Activated T-helper 17 cell treated with anti-CD3 and anti-CD28 coated beads, Interleukin-2, amount 50 U/mL, for 72 hours (primary cell): ENCODE measurements at regions not wholly inside any gene's neighbourhood (a gene's known extent, or its start where the extent isn't known, plus 50 kb on each side); places are given as distances from the start of the nearest gene placed in this dataset.

Source experiments
- ATAC-seq: fragments of 150-1000 bp; cut with Tn5 transposase; replicated peaks from 2 replicates; pipeline ENCODE4 v1.10.0; 2021; ENCODE audit warnings: mild to moderate bottlenecking, moderate library complexity
- H3K27ac Mint-ChIP-seq: one replicate; pipeline ENCODE4 v1.8.0; 2022; ENCODE audit warnings: mixed read lengths
- H3K27me3 Mint-ChIP-seq: one replicate; pipeline ENCODE4 v1.8.0; 2022; ENCODE audit warnings: mixed read lengths
- H3K36me3 Mint-ChIP-seq: one replicate; pipeline ENCODE4 v1.8.0; 2022; ENCODE audit warnings: low read depth, mild to moderate bottlenecking, mixed read lengths
- H3K4me1 Mint-ChIP-seq: one replicate; pipeline ENCODE4 v1.8.0; 2022; ENCODE audit warnings: mixed read lengths
- H3K4me3 Mint-ChIP-seq: one replicate; pipeline ENCODE4 v1.8.0; 2022; ENCODE audit warnings: mild to moderate bottlenecking, mixed read lengths
- H3K9me3 Mint-ChIP-seq: one replicate; pipeline ENCODE4 v1.8.0; 2022; ENCODE audit warnings: mixed read lengths

DNA sequence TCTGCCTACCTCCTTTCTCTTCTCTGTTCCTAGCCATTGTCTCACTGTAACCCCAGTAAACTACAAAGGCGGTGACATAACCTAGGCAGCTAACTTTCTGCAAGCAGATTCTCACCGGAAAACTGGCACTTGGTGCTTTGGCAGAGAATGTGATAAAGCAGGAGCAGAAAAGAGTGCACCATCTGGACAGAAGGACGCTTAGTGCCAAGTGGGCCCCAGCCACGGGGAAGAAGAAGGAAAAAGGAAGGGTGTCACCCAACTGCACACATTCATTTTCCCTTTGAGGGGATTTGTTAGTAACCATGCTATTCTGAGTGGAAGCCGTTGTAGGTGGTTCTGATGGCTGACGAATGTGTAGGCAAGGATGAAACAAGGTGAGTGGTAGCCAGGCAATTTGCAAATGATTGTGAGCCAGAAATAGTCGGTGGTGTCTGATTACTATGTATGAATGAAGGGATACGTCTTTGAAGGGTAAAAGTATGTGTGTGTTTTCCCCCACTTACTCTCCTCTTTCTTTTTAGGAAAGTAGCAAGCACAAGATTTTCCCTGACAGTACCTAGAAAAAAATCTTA, 148.3 kb upstream of the STXBP5 start:
- H3K36me3 Mint-ChIP-seq, result no peaks in the 10 kb centered on the region
- no peaks in the 10 kb centered on the region for H3K27me3 Mint-ChIP-seq
- no peak for ATAC-seq
- no peaks in the 10 kb centered on the region for H3K4me1 Mint-ChIP-seq
- no peaks in the 10 kb centered on the region for H3K9me3 Mint-ChIP-seq
- H3K27ac Mint-ChIP-seq, result no peak overlapping the region
- H3K4me3 Mint-ChIP-seq, result no peak overlapping the region

DNA sequence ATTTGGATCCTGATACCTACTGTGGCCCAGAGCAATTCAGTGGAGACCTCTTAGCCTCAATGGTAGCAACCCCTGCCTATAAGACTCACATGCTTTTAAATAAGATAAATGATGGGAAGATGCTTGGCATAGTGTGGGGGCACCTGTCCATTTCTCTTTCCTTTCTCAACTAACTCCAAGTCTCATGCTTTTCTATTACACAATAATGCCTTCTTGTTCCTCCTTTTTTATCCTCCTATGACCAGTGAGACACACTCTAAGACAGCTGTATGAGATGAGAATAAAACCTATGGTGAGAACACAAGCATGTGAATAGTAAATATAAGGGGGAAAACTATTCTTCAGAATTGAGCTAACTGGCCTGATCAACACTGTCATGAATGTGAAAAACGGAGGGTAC, 147.0 kb upstream of the STXBP5 start:
- Mint-ChIP-seq H3K9me3 (no peaks in the 10 kb centered on the region), H3K4me3 (no peak overlapping the region), H3K27ac (no peak overlapping the region), H3K27me3 (no peaks in the 10 kb centered on the region), H3K36me3 (no peaks in the 10 kb centered on the region), H3K4me1 (no peaks in the 10 kb centered on the region)
- ATAC-seq, result no peak

DNA sequence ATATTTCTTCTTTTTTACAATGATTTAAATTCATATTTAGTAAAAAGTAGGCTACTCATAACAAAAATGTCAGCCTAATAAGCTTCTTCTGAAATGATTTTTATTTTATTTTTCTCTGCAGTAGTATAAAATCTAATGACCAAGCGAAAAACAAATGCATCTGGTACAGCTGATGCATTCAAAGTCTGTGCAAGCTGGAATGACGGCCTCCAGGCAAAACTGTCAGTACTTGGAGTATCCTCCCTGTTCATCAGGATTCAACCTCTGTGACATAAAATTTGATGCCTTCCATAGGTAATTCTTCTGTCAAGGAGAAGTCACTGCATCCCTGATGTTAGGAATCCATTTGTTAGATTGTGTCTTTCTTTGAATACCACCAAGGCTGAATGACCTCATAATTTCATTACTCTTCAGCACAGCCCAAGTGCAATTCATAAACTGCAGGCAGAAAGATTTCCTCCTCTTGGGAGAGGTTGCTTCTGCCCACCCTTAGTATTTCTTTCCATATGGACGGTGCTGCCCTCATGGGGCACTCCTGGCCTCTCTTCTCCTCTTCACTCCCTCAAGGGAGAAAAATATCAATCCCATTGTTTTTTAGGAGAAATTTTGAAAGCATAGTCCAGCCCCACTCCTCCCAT, 146.4 kb upstream of the STXBP5 start:
- ATAC-seq, result no peak
- Mint-ChIP-seq H3K4me3 (no peak overlapping the region), H3K27me3 (no peaks in the 10 kb centered on the region), H3K36me3 (no peaks in the 10 kb centered on the region), H3K4me1 (no peaks in the 10 kb centered on the region), H3K9me3 (no peaks in the 10 kb centered on the region), H3K27ac (no peak overlapping the region)

DNA sequence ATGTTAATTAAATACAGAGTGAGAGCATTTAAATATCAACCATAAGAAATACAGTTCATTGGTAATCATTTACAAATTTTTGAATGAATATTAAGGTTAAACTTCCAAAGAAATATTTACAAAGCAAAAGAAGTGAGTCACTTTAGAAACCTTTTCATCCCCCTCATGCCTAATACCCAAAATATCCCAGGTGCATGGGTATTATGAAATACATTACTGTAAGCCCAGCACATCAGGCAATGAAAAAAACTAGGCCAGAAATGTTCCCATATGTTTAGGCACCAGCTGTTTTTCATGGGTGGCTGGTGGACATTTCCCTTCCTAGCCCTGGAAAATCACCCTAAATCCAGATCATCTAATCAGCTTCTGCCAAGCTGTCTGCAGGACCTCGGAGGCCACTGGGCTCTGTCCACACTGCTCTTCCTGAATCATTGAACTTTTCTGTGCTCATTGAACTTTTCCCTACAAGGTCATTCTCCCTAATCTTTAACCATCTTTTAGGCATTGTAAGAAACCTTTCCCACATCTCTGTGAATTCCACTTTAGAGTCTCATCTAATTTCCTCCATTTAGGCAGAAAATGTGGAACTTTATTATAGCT, 145.3 kb upstream of the STXBP5 start:
- Mint-ChIP-seq H3K27me3 (no peaks in the 10 kb centered on the region), H3K9me3 (no peaks in the 10 kb centered on the region), H3K4me1 (no peaks in the 10 kb centered on the region), H3K4me3 (no peak overlapping the region), H3K27ac (no peak overlapping the region), H3K36me3 (no peaks in the 10 kb centered on the region)
- no peak for ATAC-seq

DNA sequence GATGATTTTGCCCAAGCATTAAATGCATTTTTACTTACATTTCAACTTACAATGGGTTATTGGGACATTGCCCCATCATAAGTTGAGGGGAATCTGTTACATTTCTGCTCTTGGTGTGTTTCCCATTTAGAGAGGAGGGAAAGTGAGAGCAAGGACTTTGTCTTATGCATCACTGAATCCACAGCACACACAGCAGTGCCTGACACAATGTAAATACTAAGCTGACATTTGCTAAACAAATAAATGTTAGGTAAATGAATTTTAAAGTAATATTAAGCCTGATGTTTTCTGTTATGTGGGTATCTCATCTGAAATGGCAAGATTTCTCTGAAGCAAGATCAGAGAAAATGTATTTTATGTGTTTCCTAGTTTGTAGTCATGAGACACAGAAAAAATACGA, 143.6 kb upstream of the STXBP5 start:
- peaks cover 7% of the 10 kb centered on the region for H3K4me1 Mint-ChIP-seq
- H3K9me3 Mint-ChIP-seq, result no peaks in the 10 kb centered on the region
- no peaks in the 10 kb centered on the region for H3K27me3 Mint-ChIP-seq
- no peak overlapping the region for H3K4me3 Mint-ChIP-seq
- H3K27ac Mint-ChIP-seq, result no peak overlapping the region
- no peaks in the 10 kb centered on the region for H3K36me3 Mint-ChIP-seq
- ATAC-seq, result no peak

DNA sequence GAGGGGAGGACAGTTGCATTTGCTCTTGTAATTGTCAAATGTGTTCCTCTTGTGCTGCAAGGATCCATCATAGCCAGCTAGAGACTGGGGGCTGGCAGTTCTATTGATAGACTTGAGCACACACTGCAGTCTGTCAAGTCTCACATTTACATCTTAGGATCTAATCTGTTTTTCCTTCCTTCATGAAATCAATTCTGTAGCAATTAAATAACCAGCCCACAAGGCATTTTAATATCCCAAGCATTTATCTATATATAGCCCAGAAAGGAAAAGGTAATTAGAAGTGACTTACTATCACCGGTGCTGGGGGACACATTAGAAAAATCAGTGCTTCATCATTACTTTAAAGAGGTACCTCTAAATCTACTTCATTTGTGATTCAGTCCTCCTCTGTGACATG, 143.0 kb upstream of the STXBP5 start:
- Mint-ChIP-seq H3K27me3 (no peaks in the 10 kb centered on the region), H3K27ac (no peak overlapping the region), H3K36me3 (no peaks in the 10 kb centered on the region), H3K4me3 (no peak overlapping the region), H3K9me3 (no peaks in the 10 kb centered on the region), H3K4me1 (peaks cover 7% of the 10 kb centered on the region)
- ATAC-seq, result no peak

DNA sequence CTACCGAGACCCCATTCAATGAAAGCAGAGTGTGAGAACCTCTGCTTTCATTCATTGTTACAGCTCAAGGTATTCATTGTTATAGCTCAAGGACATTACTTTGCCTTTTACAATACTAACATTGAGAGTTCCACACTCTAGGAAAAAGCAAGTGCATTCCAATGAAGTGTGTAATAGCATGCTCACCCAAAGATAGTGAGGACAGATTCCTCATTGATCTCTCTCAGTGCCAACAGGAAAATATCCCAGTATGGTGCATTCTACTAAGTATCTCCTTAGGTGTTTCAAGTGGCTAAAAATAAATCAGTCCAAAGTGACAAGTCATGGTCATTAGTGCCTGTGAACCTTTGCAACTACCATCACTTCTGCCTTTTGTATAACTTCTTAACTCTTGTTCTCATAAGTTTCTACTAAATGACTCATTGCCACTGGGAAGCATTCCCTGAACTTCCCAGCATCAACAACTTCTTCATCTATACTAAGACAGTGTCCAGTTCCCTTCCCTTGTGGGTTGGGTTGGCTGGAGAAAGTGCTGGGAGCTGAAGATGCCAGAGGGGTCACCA, 140.7 kb upstream of the STXBP5 start:
- Mint-ChIP-seq H3K9me3 (no peaks in the 10 kb centered on the region), H3K27me3 (no peaks in the 10 kb centered on the region), H3K36me3 (no peaks in the 10 kb centered on the region), H3K27ac (no peak overlapping the region), H3K4me1 (peaks cover 7% of the 10 kb centered on the region), H3K4me3 (no peak overlapping the region)
- no peak for ATAC-seq

DNA sequence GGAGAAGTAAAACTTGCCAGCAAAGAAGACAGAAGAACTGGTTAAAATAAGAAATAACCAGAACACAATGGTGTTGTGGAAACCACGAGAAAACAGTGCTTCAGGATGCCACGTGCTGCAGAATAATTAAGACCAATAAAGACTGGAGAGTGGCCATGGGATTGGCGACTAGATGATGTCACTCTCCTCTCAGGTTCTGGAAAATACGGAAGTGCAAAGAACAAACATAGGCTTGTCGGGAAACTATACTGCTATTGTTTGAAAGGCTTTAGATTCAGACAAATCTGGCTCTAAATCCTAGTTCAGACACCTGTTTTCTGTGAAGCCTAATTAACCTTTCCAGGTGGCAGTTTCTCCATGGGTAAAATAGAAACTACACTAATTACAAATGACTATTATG, 138.4 kb upstream of the STXBP5 start:
- Mint-ChIP-seq H3K27ac (no peak overlapping the region), H3K27me3 (no peaks in the 10 kb centered on the region), H3K36me3 (no peaks in the 10 kb centered on the region), H3K4me1 (peaks cover 7% of the 10 kb centered on the region), H3K4me3 (no peak overlapping the region), H3K9me3 (no peaks in the 10 kb centered on the region)
- ATAC-seq, result no peak

DNA sequence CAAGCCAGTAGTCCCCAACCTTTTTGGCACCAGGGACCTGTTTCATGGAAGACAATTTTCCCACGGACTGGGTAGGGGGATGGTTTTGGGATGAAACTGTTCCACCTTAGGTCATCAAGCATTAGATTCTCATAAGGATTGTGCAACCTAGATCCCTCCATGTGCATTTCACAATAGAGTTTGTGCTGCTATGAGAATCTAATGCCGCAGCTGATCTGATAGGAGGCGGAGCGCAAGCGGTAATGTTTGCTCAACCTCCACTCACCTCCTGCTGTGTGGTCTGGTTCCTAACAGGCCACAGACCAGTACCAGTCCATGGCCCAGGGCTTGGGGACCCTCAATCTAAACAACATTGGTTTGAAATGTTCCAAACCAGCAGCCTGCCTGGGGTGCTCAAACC, 137.0 kb upstream of the STXBP5 start:
- H3K27ac Mint-ChIP-seq, result no peak overlapping the region
- H3K4me1 Mint-ChIP-seq, result peaks cover 7% of the 10 kb centered on the region
- H3K36me3 Mint-ChIP-seq, result no peaks in the 10 kb centered on the region
- H3K9me3 Mint-ChIP-seq, result no peaks in the 10 kb centered on the region
- H3K27me3 Mint-ChIP-seq, result no peaks in the 10 kb centered on the region
- no peak overlapping the region for H3K4me3 Mint-ChIP-seq
- ATAC-seq, result no peak

DNA sequence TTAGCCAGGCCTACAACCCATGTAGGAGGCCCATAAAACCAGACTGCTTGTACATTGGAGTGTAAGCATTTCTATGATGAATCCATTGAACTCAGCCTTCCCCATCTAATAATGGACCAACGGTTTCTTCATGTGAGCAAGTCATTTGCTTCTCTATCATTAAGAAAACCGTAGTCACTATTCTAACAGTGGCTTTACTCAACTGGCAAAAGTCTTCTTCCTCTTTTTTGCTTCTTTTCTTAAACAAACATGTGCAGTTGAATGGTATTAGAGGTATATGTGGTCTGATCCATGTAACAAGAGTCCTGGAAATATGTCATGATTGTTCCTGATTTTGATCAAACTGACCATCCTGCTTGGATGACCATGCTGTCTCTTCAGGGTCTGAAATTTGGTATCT, 132.4 kb upstream of the STXBP5 start:
- Mint-ChIP-seq H3K4me1 (no peaks in the 10 kb centered on the region), H3K4me3 (no peak overlapping the region), H3K27ac (no peak overlapping the region), H3K9me3 (no peaks in the 10 kb centered on the region), H3K27me3 (no peaks in the 10 kb centered on the region), H3K36me3 (no peaks in the 10 kb centered on the region)
- ATAC-seq, result no peak

DNA sequence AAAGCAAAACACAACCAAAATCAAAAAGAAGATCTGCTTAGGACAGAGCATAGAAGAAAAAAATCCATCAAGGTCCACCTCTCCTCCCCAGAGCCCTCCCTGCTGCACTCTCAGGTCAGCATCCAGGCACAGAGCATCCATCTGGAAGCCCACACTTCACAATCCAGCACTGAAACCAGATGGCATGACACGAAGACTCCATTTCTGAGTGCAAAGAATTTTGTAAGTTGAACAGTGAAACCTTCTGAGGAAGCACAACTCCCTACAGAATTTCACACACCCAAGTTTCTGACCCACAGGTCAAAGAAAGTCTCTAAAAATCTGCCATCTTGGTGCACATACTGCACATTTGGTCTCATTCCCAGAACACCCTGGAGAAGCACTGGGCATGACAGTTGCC, 128.8 kb upstream of the STXBP5 start:
- Mint-ChIP-seq H3K9me3 (no peaks in the 10 kb centered on the region), H3K27me3 (no peaks in the 10 kb centered on the region), H3K27ac (no peak overlapping the region), H3K4me3 (no peak overlapping the region), H3K36me3 (no peaks in the 10 kb centered on the region), H3K4me1 (no peaks in the 10 kb centered on the region)
- ATAC-seq, result no peak

DNA sequence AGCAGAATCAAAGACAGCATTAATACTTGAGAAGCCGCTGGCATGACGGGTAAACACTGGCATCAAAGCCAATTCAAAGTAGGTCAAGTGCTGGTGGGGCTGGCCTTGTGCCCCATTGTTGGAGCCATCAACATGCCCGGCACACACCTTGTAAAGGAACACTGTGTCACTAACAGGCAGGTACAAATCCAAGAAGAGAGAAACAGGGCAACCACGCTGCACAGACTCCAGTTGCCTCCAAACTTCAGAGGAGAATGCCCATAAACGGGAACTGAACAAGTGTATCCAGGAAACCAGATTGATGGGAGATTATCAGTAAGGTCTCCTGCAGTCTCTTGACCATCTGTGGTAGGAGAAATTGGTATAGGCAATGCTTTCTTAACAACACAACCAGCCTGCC, 127.0 kb upstream of the STXBP5 start:
- no peak for ATAC-seq
- Mint-ChIP-seq H3K9me3 (no peaks in the 10 kb centered on the region), H3K27me3 (peaks cover 3% of the 10 kb centered on the region), H3K27ac (no peak overlapping the region), H3K36me3 (no peaks in the 10 kb centered on the region), H3K4me1 (no peaks in the 10 kb centered on the region), H3K4me3 (no peak overlapping the region)

DNA sequence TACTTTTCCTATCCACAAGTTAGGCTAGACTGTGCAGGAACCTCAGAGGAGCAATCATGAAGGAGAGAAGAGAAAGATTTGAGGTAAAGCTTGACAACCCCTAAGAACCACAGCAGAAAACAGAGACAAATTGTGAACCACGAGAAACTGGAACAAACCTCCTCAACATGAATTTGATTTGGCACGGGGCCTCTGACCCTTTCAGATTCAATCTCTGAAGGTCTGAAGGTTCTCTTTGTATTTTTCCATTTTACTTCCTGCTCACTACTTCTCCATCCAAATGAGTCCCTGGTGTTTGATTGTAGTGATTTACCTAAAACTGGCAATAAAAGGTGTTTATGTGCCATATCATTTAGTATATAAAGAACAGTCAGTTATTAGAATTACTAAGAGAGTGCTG, 126.1 kb upstream of the STXBP5 start:
- no peaks in the 10 kb centered on the region for H3K4me1 Mint-ChIP-seq
- H3K9me3 Mint-ChIP-seq, result no peaks in the 10 kb centered on the region
- H3K27me3 Mint-ChIP-seq, result peaks cover 3% of the 10 kb centered on the region
- no peak for ATAC-seq
- H3K4me3 Mint-ChIP-seq, result no peak overlapping the region
- H3K36me3 Mint-ChIP-seq, result no peaks in the 10 kb centered on the region
- H3K27ac Mint-ChIP-seq, result no peak overlapping the region

DNA sequence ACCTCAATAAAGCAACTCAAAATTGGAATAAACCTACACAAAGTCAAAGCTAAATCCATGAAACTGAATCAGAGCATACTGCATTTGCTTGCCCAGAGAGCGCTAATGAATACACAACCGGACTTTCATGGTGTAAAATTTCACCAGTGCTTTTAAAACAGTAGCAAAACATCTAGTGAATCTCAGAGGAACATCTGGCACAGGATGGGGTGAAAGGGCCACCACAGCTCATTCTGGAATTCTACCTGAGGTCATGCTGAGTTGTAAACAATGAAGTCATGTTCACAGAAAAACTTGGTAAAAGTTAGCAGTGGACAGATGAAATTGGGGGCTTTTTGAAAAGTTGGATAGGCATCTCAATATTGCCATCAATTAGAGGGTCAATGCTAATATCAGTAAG, 125.6 kb upstream of the STXBP5 start:
- Mint-ChIP-seq H3K4me3 (no peak overlapping the region), H3K36me3 (no peaks in the 10 kb centered on the region), H3K9me3 (no peaks in the 10 kb centered on the region), H3K27me3 (peaks cover 3% of the 10 kb centered on the region), H3K27ac (no peak overlapping the region), H3K4me1 (no peaks in the 10 kb centered on the region)
- ATAC-seq, result no peak

DNA sequence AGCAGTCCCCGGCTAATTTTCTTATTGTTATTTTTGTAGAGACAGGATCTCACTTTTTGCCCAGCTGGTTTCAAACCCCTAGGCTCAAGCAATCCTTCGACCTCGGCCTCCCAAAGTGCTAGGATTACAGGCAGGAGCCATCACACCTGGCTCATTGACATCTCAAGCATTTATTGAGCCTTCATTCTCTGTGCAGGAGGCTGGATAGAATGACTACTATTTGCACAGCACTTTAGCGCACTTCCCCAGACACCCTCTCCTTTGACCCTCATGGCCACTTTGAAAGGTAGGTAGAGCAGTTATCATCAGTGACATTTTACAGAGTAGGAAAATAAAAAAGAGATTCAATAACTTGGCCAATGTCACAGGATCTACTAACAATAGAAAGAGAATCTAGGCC, 124.0 kb upstream of the STXBP5 start:
- H3K27ac Mint-ChIP-seq, result no peak overlapping the region
- no peaks in the 10 kb centered on the region for H3K36me3 Mint-ChIP-seq
- H3K27me3 Mint-ChIP-seq, result peaks cover 3% of the 10 kb centered on the region
- no peaks in the 10 kb centered on the region for H3K4me1 Mint-ChIP-seq
- H3K4me3 Mint-ChIP-seq, result no peak overlapping the region
- H3K9me3 Mint-ChIP-seq, result no peaks in the 10 kb centered on the region
- no peak for ATAC-seq
